ENCODE measurements at regions not wholly inside any gene's neighbourhood (a gene's known extent, or its start where the extent isn't known, plus 50 kb on each side); places are given as distances from the start of the nearest gene placed in this dataset.

DNA sequence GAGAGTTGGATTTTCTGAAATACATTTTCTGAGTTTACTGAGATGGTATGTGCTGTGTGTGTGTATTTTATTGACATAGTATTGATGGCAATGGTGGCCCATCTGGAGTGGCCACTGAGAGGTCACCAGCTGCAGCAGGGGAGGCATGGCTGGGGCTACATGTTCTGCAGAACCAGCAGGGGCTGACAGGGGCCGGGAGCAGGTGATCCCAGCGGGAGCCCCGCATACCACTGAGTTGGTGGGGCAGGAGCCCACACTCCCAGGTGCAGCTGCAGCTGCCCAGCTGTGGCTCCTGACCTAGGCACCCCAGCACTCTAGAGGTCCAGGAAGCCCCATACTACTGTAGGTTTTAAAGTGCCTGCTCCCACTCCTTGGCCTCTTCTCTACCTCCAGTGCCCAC, 1044.2 kb upstream of the CDH9 start:
- TF ChIP-seq, protein P1, sequence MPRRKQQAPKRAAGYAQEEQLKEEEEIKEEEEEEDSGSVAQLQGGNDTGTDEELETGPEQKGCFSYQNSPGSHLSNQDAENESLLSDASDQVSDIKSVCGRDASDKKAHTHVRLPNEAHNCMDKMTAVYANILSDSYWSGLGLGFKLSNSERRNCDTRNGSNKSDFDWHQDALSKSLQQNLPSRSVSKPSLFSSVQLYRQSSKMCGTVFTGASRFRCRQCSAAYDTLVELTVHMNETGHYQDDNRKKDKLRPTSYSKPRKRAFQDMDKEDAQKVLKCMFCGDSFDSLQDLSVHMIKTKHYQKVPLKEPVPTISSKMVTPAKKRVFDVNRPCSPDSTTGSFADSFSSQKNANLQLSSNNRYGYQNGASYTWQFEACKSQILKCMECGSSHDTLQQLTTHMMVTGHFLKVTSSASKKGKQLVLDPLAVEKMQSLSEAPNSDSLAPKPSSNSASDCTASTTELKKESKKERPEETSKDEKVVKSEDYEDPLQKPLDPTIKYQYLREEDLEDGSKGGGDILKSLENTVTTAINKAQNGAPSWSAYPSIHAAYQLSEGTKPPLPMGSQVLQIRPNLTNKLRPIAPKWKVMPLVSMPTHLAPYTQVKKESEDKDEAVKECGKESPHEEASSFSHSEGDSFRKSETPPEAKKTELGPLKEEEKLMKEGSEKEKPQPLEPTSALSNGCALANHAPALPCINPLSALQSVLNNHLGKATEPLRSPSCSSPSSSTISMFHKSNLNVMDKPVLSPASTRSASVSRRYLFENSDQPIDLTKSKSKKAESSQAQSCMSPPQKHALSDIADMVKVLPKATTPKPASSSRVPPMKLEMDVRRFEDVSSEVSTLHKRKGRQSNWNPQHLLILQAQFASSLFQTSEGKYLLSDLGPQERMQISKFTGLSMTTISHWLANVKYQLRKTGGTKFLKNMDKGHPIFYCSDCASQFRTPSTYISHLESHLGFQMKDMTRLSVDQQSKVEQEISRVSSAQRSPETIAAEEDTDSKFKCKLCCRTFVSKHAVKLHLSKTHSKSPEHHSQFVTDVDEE (CRISPR knock-in tag; IDR thresholded peaks at IDR 0.05) = no peak
- TF ChIP-seq TCF4 (CRISPR knock-in tag; IDR thresholded peaks at IDR 0.05; ENCODE audit: borderline replicate concordance) = no peak
- no peak for TF ChIP-seq PPARA (CRISPR knock-in tag; IDR thresholded peaks at IDR 0.05; ENCODE audit: borderline replicate concordance)
- TF ChIP-seq ZNF70 (CRISPR knock-in tag; IDR thresholded peaks at IDR 0.05) = no peak
- no peak for TF ChIP-seq PATZ1 (CRISPR knock-in tag; IDR thresholded peaks at IDR 0.05; ENCODE audit: borderline replicate concordance)
- TF ChIP-seq, protein P2, sequence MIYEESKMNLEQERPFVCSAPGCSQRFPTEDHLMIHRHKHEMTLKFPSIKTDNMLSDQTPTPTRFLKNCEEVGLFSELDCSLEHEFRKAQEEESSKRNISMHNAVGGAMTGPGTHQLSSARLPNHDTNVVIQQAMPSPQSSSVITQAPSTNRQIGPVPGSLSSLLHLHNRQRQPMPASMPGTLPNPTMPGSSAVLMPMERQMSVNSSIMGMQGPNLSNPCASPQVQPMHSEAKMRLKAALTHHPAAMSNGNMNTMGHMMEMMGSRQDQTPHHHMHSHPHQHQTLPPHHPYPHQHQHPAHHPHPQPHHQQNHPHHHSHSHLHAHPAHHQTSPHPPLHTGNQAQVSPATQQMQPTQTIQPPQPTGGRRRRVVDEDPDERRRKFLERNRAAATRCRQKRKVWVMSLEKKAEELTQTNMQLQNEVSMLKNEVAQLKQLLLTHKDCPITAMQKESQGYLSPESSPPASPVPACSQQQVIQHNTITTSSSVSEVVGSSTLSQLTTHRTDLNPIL (CRISPR knock-in tag; IDR thresholded peaks at IDR 0.05; ENCODE audit: low read depth) = no peak
- TF ChIP-seq RARB (CRISPR knock-in tag; IDR thresholded peaks at IDR 0.05) = no peak
- TF ChIP-seq GLIS3 (CRISPR knock-in tag; IDR thresholded peaks at IDR 0.05) = no peak
- no peak for TF ChIP-seq ARNTL (CRISPR knock-in tag; IDR thresholded peaks at IDR 0.05; ENCODE audit: borderline replicate concordance, low read depth)

Data from SK-N-SH treated with all-trans-retinoic acid at 6 μM for 48 hours (cell line).